Erythroblast (primary cell): ENCODE measurements at regions not wholly inside any gene's neighbourhood (a gene's known extent, or its start where the extent isn't known, plus 50 kb on each side); places are given as distances from the start of the nearest gene placed in this dataset.

ENCODE experiments used
- GATA1 ChIP-seq: IDR thresholded peaks from 2 replicates; pipeline ENCODE4 v1.6.1; 2011; ENCODE audit warnings: low read depth, mild to moderate bottlenecking, control low read depth, low read length, moderate library complexity
- POLR2A ChIP-seq: IDR thresholded peaks from 2 replicates; pipeline ENCODE4 v1.6.1; 2011; ENCODE audit warnings: mild to moderate bottlenecking, low read length

DNA sequence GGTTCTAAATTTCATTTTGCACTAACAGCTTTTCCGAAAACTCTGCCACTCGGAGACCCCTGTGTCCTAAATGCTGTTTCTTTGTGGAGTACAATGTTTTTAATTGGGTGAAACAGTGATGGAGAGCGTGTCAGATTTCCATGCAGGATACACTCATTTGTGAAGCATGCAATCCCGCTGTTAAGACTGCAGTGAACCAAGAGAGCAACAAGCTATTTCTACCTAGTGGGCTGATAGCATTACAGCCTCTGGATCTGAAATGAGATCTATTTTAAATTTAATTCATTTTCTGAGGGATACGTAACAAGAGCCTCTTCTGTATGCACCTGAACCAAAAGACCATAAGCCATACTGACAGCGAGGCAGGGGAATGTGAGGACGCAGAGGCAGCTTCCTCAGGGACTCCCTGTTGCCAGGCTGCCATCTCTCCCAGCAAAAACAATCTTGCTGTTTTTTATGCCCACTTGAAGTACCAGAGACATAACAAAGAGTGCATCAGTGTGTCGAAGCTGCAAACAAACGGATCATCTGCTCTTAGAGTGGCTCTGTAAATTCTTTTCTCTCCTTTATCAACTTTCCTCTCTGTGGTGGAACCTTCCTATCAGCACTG is 199.9 kb upstream of the COX10 start:
- TF ChIP-seq POLR2A, result no peak
- TF ChIP-seq GATA1, result no peak
